K562 (cell line): ENCODE measurements at regions not wholly inside any gene's neighbourhood (a gene's known extent, or its start where the extent isn't known, plus 50 kb on each side); places are given as distances from the start of the nearest gene placed in this dataset.

Source experiments
- ATAC-seq: fragments of 200-7000 bp; cut with Tn5 transposase; 3 replicates; pipeline ENCODE4 v1.9.1; 2020; ENCODE audit warnings: moderate library complexity
- BruUV-seq: library from RNA; stranded (reverse); fragments of 400-500 nt; replicated peaks from 2 replicates; lab custom pipeline; 2021; lab: Mats Ljungman, UMichigan
- CTCF ChIA-PET: fragments of 300-600 bp; formaldehyde crosslinking; extraction: SDS; loops from one replicate; lab custom pipeline; 2021; ENCODE audit warnings: low intra/inter-chr PET ratio; lab: Yijun Ruan, JAX
- POLR2A ChIA-PET: fragments of 300-600, 350-650 bp; sonication (Branson Sonifier 250); formaldehyde crosslinking; extraction: SDS; loops from one replicate; lab custom pipeline; 2021; ENCODE audit warnings: antibody characterized with exemption, inconsistent platforms; lab: Yijun Ruan, JAX
- DNase-seq, 4 experiments: peaks; one replicate each; pipeline versions ENCODE4 v3.0.0 to v3.0.0-alpha.2; 2011 to 2018; ENCODE audit warnings: low spot score in 3 of 4, mixed read lengths in 3 of 4; ENCODE audit errors: extremely low read depth in 1 of 4
- FAIRE-seq: peaks from 2 replicates; lab custom pipeline; 2011; peaks lifted over from hg19 to GRCh38; lab: Jason Lieb, UNC
- H2AFZ ChIP-seq: 2 replicates; pipeline ENCODE4 v1.6.0; 2011; ENCODE audit warnings: low read depth, low read length, control low read depth, inconsistent platforms
- H3K27ac ChIP-seq: fragments of 200-600 bp; 3 replicates; pipeline ENCODE4 v1.8.0; 2011; ENCODE audit warnings: low read depth, mild to moderate bottlenecking, control low read depth, inconsistent platforms, low read length, moderate library complexity, mixed read lengths; ENCODE audit errors: extremely low read depth
- H3K27me3 ChIP-seq, 2 experiments: fragments of 300-600 bp in 1 of 2; 2 replicates in 1 of 2; 3 replicates in 1 of 2; pipeline versions ENCODE4 v1.6.0 to v1.8.0; 2011; ENCODE audit warnings: inconsistent platforms in 2 of 2, low read length in 2 of 2, mild to moderate bottlenecking in 1 of 2, mixed read lengths in 1 of 2, moderate library complexity in 1 of 2; ENCODE audit not compliant: control insufficient read depth in 2 of 2, insufficient read depth in 2 of 2
- H3K36me3 ChIP-seq: fragments of 300-600 bp; 3 replicates; pipeline ENCODE4 v1.8.0; 2011; ENCODE audit warnings: mild to moderate bottlenecking, low read length, inconsistent platforms; ENCODE audit not compliant: control insufficient read depth, insufficient read depth
- H3K4me1 ChIP-seq, 2 experiments: fragments of 200-600 bp in 1 of 2; replicated peaks in 1 of 2; 2 replicates in 1 of 2; 3 replicates in 1 of 2; pipeline versions ENCODE4 v1.5.1 to v1.8.0; 2011; ENCODE audit warnings: inconsistent platforms in 2 of 2, low read length in 2 of 2, mild to moderate bottlenecking in 1 of 2, mixed read lengths in 1 of 2, moderate library complexity in 1 of 2; ENCODE audit not compliant: control insufficient read depth in 2 of 2, insufficient read depth in 2 of 2
- H3K4me2 ChIP-seq: 2 replicates; pipeline ENCODE4 v1.6.1; 2011; ENCODE audit warnings: low read length, control low read depth, inconsistent platforms, mixed read lengths; ENCODE audit not compliant: insufficient read depth
- H3K4me3 ChIP-seq: fragments of 200-600 bp; sonication (generic), shearing (Covaris generic); 2 replicates; pipeline ENCODE4 v1.5.1; 2016; ENCODE audit warnings: control low read depth, inconsistent platforms
- H3K79me2 ChIP-seq: fragments of 200-600 bp; 3 replicates; pipeline ENCODE4 v1.8.0; 2011; ENCODE audit warnings: low read length, inconsistent platforms; ENCODE audit not compliant: control insufficient read depth, insufficient read depth
- H3K9ac ChIP-seq, 2 experiments: 2 replicates each; pipeline versions ENCODE4 v1.6.0 to v1.6.1; 2011; ENCODE audit warnings: low read depth in 2 of 2, low read length in 2 of 2, control low read depth in 1 of 2, inconsistent platforms in 1 of 2, mild to moderate bottlenecking in 1 of 2, mixed read lengths in 1 of 2; ENCODE audit not compliant: insufficient read depth in 1 of 2
- H3K9me1 ChIP-seq: one replicate; pipeline ENCODE4 v1.6.0; 2011; ENCODE audit warnings: inconsistent platforms, mild to moderate bottlenecking, low read length, moderate library complexity; ENCODE audit not compliant: control insufficient read depth, insufficient read depth
- H3K9me3 ChIP-seq: replicated peaks from 2 replicates; pipeline ENCODE4 v1.5.1; 2011; ENCODE audit warnings: low read depth, low read length, inconsistent platforms; ENCODE audit not compliant: control insufficient read depth, insufficient read depth
- H4K20me1 ChIP-seq: replicated peaks from 2 replicates; pipeline ENCODE4 v1.6.1; 2011; ENCODE audit warnings: low read length, inconsistent platforms, mixed read lengths; ENCODE audit not compliant: control insufficient read depth, insufficient read depth
- HMBOX1 ChIP-seq: sonication (generic); IDR thresholded peaks from 2 replicates; pipeline ENCODE4 v1.6.1; 2016
- MBD1 ChIP-seq: fragments of 250-450 bp; sonication (Bioruptor Pico); IDR thresholded peaks from 2 replicates; pipeline ENCODE4 v1.8.0; 2022; ENCODE audit warnings: inconsistent platforms
- RBM22 ChIP-seq: fragments of 200-400 bp; formaldehyde crosslinking; IDR thresholded peaks from 2 replicates; pipeline ENCODE4 v1.6.1; 2018; ENCODE audit warnings: low read length, low read depth; ENCODE audit not compliant: poor library complexity, severe bottlenecking
- TFAM ChIP-seq: fragments of 250-450 bp; sonication (Bioruptor Pico); conservative IDR thresholded peaks from 2 replicates; pipeline ENCODE4 v1.5.0; 2021; ENCODE audit warnings: mild to moderate bottlenecking, moderate library complexity
- ZNF217 ChIP-seq: sonication (generic); formaldehyde crosslinking; IDR thresholded peaks from 2 replicates; pipeline ENCODE4 v1.8.0; 2022; ENCODE audit warnings: mild to moderate bottlenecking, missing genetic modification reagents
- WGBS: fragments of 100-300 bp; shearing (Covaris generic); methylation state at CpG from one replicate; pipeline ENCODE4 v1.1.6; 2016; ENCODE audit warnings: low coverage, mixed read lengths; ENCODE audit not compliant: insufficient coverage; ENCODE audit errors: missing lambda C conversion rate; 5-methylcytosine and 5-hydroxymethylcytosine counted together
- in situ Hi-C: fragments of 300-500 bp; cut with MboI; formaldehyde crosslinking; loops from 4 replicates; pipeline ENCODE4 v1.15.0; 2018; ENCODE audit warnings: inconsistent platforms, mixed read lengths
- intact Hi-C: fragments of 100-400 bp; cut with micrococcal nuclease; formaldehyde crosslinking; loops from 2 replicates; pipeline ENCODE4 v1.14.2; 2022

GRCh38 chr5:53362521-53362941 lies 117.9 kb upstream of the FST start (continued):
- TF ChIP-seq MBD1 (CRISPR knock-in tag): no peak
- no peak for TF ChIP-seq TFAM (CRISPR knock-in tag)
- TF ChIP-seq RBM22: no peak

GRCh38 chr5:53364061-53364460 lies 116.4 kb upstream of the FST start:
- no peak for TF ChIP-seq ZNF217 (CRISPR knock-in tag)
- 0 out of 2 replicates have a peak, but pooled peaks have one; percentile 25 for TF ChIP-seq HMBOX1
- H3K79me2 ChIP-seq: no peaks in the 10 kb centered on the region
- H3K4me2 ChIP-seq: no peak overlapping the region
- no peak for DNase-seq
- no peaks in the 10 kb centered on the region for H3K27me3 ChIP-seq
- FAIRE-seq: no peak
- no peaks in the 10 kb centered on the region for H3K9me1 ChIP-seq
- H3K9ac ChIP-seq: no peak overlapping the region
- no peaks in the 10 kb centered on the region for H3K36me3 ChIP-seq
- H4K20me1 ChIP-seq: no peaks in the 10 kb centered on the region
- no peaks in the 10 kb centered on the region for H3K9me3 ChIP-seq
- ATAC-seq: no peak
- in situ Hi-C loops: no loop called here
- WGBS: 0% methylated on average over 3 of the region's 3 CpGs
- H2AFZ ChIP-seq: no peak overlapping the region
- no peak overlapping the region for H3K27ac ChIP-seq
- no peak overlapping the region for H3K4me3 ChIP-seq
- CTCF ChIA-PET: no interaction called here
- POLR2A ChIA-PET: no interaction called here
- no TSS peak for BruUV-seq
- intact Hi-C loops: no loop called here
- H3K4me1 ChIP-seq: no peaks in the 10 kb centered on the region
